VCaP (cell line): ENCODE measurements at regions not wholly inside any gene's neighbourhood (a gene's known extent, or its start where the extent isn't known, plus 50 kb on each side); places are given as distances from the start of the nearest gene placed in this dataset.

Experiments
- H3K27ac ChIP-seq: fragments of 450-650 bp; 2 replicates; pipeline ENCODE4 v1.5.1; 2017
- CTCF ChIP-seq: fragments of 450-650 bp; conservative IDR thresholded peaks from 2 replicates; pipeline ENCODE4 v1.5.1; 2017; ENCODE audit warnings: mild to moderate bottlenecking, moderate library complexity

- TF ChIP-seq CTCF: no peak
- peak overlapping the region; percentile 19; the same call in 1 of the 2 replicates for H3K27ac ChIP-seq
Measured at GRCh38 chr6:169083508-169083874, 170.2 kb downstream of the THBS2 start.

GRCh38 chr6:169082817-169083507 is 170.7 kb downstream of the THBS2 start:
- no peak for TF ChIP-seq CTCF

GRCh38 chr6:169082093-169082492 is 171.6 kb downstream of the THBS2 start:
- no peak overlapping the region for H3K27ac ChIP-seq
- TF ChIP-seq CTCF: no peak

More at GRCh38 chr6:169082817-169083507, 170.7 kb downstream of the THBS2 start:
- H3K27ac ChIP-seq: no peak overlapping the region; the same call in 1 of the 2 replicates

GRCh38 chr6:169081248-169081647 is 172.4 kb downstream of the THBS2 start:
- H3K27ac ChIP-seq: no peak overlapping the region
- TF ChIP-seq CTCF: no peak

GRCh38 chr6:169079650-169080049 is 174.0 kb downstream of the THBS2 start:
- TF ChIP-seq CTCF: no peak
- no peak overlapping the region for H3K27ac ChIP-seq

- no peak for TF ChIP-seq CTCF
- no peak overlapping the region for H3K27ac ChIP-seq
Measured at GRCh38 chr6:169078399-169079145, 175.1 kb downstream of the THBS2 start.

GRCh38 chr6:169075915-169076654 is 177.6 kb downstream of the THBS2 start:
- no peak for TF ChIP-seq CTCF
- no peak overlapping the region for H3K27ac ChIP-seq
